ENCODE measurements at regions not wholly inside any gene's neighbourhood (a gene's known extent, or its start where the extent isn't known, plus 50 kb on each side); places are given as distances from the start of the nearest gene placed in this dataset.

DNA sequence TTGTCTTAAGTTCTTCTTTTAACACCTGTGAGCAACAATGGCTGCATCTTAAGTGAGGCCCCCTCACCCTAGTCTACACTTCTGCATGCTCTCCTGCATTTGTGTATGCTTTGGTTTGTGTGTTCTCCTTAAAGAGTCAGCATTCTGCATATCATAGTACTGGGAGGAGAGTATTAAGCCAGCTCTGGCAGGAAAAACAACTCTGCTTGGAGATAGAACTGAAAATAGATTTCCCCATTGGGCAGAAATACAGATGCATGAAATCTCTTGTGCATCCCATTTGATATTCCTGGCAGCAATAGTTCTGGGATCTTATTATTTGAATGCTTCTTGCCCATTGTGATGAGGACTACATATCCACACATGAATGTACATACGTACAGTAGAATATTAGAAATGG is 70.6 kb upstream of the PRICKLE1 start:
- H3K4me1 Mint-ChIP-seq = peaks cover 10% of the 10 kb centered on the region
- no peak for DNase-seq (ENCODE audit: low read depth, low spot score)
- no peak overlapping the region for H3K4me3 Mint-ChIP-seq
- peaks cover 9% of the 10 kb centered on the region for H3K9me3 Mint-ChIP-seq
- H3K27ac Mint-ChIP-seq (ENCODE audit: unreplicated experiment) = no peak overlapping the region
- TF ChIP-seq, protein P1, sequence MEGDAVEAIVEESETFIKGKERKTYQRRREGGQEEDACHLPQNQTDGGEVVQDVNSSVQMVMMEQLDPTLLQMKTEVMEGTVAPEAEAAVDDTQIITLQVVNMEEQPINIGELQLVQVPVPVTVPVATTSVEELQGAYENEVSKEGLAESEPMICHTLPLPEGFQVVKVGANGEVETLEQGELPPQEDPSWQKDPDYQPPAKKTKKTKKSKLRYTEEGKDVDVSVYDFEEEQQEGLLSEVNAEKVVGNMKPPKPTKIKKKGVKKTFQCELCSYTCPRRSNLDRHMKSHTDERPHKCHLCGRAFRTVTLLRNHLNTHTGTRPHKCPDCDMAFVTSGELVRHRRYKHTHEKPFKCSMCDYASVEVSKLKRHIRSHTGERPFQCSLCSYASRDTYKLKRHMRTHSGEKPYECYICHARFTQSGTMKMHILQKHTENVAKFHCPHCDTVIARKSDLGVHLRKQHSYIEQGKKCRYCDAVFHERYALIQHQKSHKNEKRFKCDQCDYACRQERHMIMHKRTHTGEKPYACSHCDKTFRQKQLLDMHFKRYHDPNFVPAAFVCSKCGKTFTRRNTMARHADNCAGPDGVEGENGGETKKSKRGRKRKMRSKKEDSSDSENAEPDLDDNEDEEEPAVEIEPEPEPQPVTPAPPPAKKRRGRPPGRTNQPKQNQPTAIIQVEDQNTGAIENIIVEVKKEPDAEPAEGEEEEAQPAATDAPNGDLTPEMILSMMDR (conservative IDR thresholded peaks at IDR 0.05) = no peak
- peaks cover 2% of the 10 kb centered on the region for H3K36me3 Mint-ChIP-seq (ENCODE audit: low read depth)
- no peaks in the 10 kb centered on the region for H3K27me3 Mint-ChIP-seq (ENCODE audit: low read depth)

- Mint-ChIP-seq H3K36me3 (ENCODE audit: low read depth) (no peaks in the 10 kb centered on the region), H3K27ac (ENCODE audit: unreplicated experiment) (no peak overlapping the region), H3K9me3 (peaks cover 2% of the 10 kb centered on the region), H3K4me3 (no peak overlapping the region), H3K27me3 (ENCODE audit: low read depth) (no peaks in the 10 kb centered on the region), H3K4me1 (peaks cover 6% of the 10 kb centered on the region)
- TF ChIP-seq, protein P1 (conservative IDR thresholded peaks at IDR 0.05) = no peak
- no peak for DNase-seq (ENCODE audit: low read depth, low spot score)
These were observed 62.5 kb upstream of the PRICKLE1 start for GRCh38 chr12:42652048-42652447.

DNA sequence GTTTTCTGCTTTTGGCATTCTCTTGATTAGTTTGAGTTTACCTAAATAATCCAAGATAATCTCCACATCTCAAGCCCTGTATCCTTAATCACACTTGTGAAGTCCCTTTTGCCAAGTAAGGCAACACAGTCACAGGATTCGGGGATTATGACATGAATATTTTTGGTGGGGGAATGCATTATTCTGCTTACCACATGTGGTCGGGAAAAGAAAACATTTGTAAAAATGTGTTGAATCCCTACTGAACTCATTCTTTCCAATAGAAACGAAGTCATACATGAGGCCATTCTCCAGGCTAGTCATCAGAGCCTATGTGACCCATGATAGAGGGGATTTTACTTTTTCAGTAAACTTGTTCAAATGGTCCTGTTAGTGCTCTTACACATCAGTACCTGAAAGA is 58.5 kb upstream of the PRICKLE1 start:
- no peak for DNase-seq (ENCODE audit: low read depth, low spot score)
- Mint-ChIP-seq H3K36me3 (ENCODE audit: low read depth) (no peaks in the 10 kb centered on the region), H3K9me3 (no peaks in the 10 kb centered on the region), H3K4me1 (peaks cover 6% of the 10 kb centered on the region), H3K4me3 (no peak overlapping the region), H3K27me3 (ENCODE audit: low read depth) (no peaks in the 10 kb centered on the region), H3K27ac (ENCODE audit: unreplicated experiment) (no peak overlapping the region)
- TF ChIP-seq, protein P1 (conservative IDR thresholded peaks at IDR 0.05) = no peak

DNA sequence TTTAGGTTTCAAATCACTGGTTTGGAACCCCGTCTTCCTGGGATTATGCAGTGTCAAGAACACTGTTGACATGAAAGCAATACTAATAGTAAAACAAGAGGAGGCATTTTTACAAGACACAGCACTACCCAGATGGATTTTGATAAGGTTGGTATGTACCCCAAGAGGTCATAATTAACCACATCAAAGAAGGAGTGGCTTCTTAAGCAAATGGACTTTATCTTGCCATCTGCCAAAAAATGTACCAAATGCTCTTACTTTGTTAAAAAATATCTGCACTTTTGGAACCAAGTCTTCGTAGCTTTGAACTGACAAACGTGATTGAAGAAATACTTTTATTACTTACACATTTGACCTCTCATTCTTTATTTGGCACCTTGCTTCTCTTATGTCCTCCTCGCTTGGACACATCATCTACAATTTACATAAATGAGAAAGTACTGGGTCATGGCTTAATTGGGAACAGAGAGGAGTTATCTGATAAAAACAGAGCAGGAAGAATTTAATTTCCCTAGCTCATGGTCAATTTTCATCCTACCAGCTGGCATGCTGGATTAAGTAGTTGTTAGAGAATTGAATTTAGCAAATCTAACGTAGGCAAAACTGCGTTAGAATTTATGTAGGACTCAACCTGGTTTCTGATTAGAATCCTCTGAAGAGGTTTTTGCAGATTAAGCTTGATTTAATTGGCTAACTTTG is 54.5 kb upstream of the PRICKLE1 start:
- TF ChIP-seq, protein P1 (conservative IDR thresholded peaks at IDR 0.05) = no peak
- Mint-ChIP-seq H3K27me3 (ENCODE audit: low read depth) (no peaks in the 10 kb centered on the region), H3K27ac (ENCODE audit: unreplicated experiment) (no peak overlapping the region), H3K9me3 (no peaks in the 10 kb centered on the region), H3K4me1 (no peaks in the 10 kb centered on the region), H3K4me3 (no peak overlapping the region), H3K36me3 (ENCODE audit: low read depth) (no peaks in the 10 kb centered on the region)
- no peak for DNase-seq (ENCODE audit: low read depth, low spot score)

DNA sequence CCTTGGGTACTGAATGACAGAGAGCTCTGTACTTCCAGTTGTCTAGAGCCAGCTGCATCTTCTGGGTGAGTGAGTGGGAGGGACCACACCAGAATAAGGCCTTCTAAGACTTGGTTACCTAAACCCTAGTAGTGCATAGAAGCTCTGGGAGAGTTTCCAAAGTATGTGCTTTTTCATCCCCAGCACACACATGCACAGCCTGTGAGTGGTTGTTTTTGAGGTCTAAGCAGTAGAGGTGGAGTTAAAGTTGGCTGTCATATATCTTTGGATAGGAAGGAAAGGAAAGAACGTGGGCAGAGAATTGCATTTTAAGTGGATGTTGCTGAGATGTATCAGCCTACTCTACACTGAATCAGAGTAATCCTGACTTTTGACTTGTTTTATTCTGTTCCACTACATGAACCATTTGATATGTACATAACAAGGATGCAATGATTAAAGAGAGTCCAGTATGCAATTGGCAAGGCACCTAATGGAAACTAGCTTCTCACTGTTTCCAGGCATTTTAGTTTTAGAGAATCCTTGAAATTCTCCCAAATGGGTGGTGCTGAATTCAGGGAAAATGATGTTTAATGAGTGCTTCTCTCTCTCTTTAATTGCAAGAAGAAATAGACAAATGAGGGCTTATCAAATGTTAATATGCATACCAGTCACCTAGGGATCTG is 51.8 kb upstream of the PRICKLE1 start:
- Mint-ChIP-seq H3K4me1 (no peaks in the 10 kb centered on the region), H3K9me3 (no peaks in the 10 kb centered on the region), H3K27ac (ENCODE audit: unreplicated experiment) (no peak overlapping the region), H3K4me3 (no peak overlapping the region), H3K27me3 (ENCODE audit: low read depth) (no peaks in the 10 kb centered on the region), H3K36me3 (ENCODE audit: low read depth) (no peaks in the 10 kb centered on the region)
- no peak for DNase-seq (ENCODE audit: low read depth, low spot score)
- TF ChIP-seq, protein P1 (conservative IDR thresholded peaks at IDR 0.05) = no peak
